ENCODE measurements at regions not wholly inside any gene's neighbourhood (a gene's known extent, or its start where the extent isn't known, plus 50 kb on each side); places are given as distances from the start of the nearest gene placed in this dataset.
A peak's percentile ranks its signal among the peaks of the same experiment; 100 is the strongest.
"Not testable (repeated sequence)": the region's sequence is repeated elsewhere in the genome, so short reads cannot be mapped to it uniquely, and the experiment has no call there.

GRCh38 chr2:36157093-36157492, 198.5 kb upstream of the CRIM1 start:
- DNase-seq, result not testable (repeated sequence)

- DNase-seq, result no peak
These were observed 207.7 kb upstream of the CRIM1 start for GRCh38 chr2:36147670-36148390.

GRCh38 chr2:36146765-36147164, 208.8 kb upstream of the CRIM1 start:
- DNase-seq, result no peak

DNA sequence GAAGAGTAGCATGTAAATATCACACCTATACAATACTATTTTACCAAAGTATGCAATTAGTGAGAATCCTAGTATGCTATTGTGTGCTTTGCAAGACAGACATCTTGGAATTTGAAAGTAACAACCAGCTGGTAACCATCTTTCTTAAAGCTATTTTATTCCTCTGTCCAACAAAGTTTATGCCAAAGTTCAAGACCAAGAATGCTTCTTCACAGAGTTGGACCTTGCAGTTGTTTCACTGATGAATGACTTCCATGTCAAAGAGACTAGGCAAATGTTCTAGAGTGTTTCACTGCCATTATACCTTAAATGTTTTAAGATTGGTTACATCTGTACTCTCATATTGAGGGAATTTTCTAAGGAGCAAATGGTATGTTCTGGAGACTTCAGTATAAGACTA, 215.2 kb upstream of the CRIM1 start:
- no peak for DNase-seq

DNA sequence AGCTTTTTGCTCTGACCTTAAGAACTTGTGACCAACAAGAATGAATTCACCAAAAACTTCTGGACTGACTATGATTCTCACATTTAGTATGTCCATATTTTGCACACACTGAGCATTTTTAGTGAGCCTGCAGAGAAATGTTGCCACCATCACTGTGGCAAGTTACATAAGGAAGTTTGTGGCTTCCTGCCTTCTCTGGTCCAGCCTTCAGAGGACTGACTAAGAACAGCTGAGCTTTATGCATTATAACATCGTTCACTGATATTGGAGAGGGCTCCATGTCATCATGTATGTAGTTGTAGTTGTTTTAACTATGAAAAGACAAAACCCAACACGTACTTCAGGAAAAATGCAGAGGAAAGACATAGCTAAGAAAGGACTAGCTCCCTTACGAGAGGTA, 218.0 kb upstream of the CRIM1 start:
- DNase-seq, result no peak

DNA sequence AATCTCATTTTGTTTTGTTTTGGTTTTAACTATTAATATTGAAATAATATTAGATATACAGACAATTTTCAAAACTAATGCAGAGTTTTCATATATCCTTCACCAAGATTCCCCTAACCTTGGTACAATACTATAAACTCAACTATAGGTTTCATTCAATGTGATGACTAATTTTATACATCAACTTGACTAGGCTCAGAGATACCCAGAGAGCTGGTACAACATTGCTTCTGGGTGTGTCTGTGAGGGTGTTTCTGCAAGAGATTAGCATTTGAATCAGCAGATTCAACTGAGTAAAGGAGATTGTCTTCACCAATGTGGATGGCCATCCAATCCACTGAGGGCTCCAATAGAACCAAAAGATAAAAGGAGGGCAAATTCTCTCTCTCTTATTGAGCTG, 221.3 kb upstream of the CRIM1 start:
- no peak for DNase-seq

GRCh38 chr2:36128359-36128758, 227.2 kb upstream of the CRIM1 start:
- DNase-seq, result no peak

- DNase-seq, result no peak
These were observed 229.9 kb upstream of the CRIM1 start for GRCh38 chr2:36125702-36126101.

- no peak for DNase-seq
These were observed 231.6 kb upstream of the CRIM1 start for GRCh38 chr2:36123995-36124394.

DNA sequence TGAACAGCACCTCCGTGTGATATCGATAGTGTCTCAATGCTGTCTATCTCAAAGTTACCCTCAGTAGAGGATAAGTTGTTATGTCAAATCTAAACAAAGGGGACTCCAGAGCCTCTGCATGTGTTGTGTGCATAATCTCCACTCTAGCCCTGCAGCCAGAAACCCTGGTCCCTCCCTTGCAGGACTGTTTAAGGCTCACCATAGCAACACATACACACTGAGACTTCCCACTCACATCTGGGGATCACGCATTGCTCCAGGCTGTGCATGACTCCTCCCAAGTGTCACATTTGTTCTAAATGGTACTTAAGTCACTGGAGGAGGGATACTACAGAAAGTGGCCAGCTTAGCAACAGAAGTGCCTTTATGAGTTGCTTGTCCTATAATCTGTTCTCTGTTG, 258.6 kb upstream of the CRIM1 start:
- no peak for DNase-seq

DNA sequence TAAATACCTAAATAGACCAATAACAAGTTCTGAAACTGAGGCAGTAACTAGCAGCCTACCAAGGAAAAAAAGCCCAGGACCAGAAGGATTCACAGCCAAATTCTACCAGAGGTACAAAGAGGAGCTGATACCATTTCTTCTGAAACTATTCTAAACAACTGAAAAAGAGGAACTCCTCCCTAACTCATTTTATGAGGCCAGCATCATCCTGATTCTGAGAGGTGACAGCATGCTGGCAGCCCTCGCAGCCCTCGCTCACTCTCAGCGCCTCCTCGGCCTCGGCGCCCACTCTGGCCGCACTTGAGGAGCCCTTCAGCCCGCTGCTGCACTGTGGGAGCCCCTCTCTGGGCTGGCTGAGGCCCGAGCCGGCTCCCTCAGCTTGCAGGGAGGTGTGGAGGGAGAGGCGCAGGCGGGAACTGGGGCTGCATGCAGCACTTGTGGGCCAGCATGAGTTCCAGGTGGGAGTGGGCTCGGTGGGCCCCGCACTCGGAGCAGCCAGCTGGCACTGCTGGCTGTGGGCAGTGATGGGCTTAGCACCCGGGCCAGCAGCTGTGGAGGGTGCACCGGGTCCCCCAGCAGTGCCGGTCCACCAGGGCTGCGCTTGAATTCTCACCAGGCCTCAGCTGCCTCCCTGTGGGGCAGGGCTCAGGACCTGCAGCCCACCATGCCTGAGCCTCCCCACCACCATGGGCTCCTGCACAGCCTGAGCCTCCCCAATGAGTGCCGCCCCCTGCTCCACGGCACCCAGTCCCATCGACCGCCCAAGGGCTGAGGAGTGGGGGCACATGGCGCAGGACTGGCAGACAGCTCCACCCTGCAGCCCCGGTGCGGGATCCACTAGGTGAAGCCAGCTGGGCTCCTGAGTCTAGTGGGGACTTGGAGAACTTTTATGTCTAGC, 263.5 kb upstream of the CRIM1 start:
- DNase-seq, result not testable (repeated sequence)

GRCh38 chr2:36088716-36089328, 266.8 kb upstream of the CRIM1 start:
- no peak for DNase-seq

- no peak for DNase-seq
These were observed 268.2 kb upstream of the CRIM1 start for GRCh38 chr2:36087344-36087743.

DNA sequence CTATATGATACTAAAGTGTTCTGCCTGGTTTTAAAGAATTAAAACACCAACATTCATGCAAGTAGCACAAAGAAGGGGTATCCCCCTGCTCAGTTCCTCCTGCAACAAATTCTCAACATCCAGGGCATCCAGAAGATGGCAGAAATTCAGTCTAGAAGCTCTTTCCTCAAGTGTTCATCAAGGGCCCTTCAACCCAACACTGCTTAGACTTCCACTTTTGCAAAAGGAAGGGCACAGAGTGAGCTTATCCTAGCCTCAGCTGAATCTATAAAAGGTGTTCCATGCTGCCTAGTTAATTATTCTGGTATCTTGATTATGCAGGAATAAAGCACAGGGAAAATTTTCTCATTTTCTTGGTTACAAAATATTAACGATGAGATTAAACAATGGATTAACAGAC, 275.8 kb upstream of the CRIM1 start:
- DNase-seq, result no peak

DNA sequence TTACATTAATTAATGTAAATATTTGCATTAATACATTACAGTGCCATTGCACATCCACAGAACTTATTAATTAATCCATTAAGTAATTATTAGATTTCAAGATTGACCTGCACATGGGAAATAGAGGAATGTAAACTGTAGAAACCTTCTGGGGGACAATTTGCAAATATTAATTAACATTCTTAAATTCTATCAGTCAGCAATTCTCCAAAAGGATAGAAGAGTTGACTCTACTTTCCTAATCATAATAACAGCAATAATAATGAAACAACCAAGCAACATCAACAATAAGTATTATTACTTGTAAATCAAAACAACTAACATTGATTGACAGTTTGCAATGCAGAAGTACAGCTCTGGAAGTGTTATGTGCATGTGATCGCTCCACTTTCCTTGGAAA, 281.6 kb upstream of the CRIM1 start:
- no peak for DNase-seq

DNA sequence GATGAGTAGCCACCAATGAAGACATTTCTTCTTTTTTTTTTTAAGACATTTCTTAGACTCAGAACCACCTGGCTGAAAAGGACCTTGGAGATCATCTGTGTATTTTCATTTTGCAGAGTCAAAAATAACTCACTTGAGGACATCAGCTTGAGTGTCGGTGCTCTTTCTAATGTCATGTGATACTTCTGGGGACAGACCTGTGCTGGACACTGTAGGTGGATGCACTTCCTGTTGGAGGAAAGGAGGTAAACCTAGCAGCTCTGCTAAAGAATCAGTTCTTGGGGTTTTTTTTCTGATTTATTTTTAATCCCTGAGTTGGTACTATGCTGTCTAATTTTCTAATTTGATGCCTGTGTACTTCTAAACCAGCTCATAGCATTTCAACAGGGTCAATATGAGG, 283.9 kb upstream of the CRIM1 start:
- DNase-seq, result no peak

DNA sequence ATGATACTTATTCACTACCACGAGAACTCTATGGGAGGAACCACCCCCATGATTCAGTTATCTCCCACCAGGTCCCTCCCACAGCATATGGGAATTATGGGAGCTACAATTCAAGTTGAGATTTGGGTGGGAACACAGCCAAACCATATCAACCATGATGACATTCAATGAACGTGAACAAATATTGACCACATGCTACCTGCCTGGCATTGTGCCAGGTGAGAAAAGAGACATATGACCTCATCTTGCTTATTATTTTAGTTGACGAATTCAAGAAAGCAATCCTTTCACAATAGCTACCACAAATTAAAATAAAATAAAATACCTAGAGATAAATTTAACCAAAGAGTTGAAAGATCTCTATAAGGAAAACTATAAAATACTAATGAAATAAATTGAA, 286.5 kb upstream of the CRIM1 start:
- peak in 1 of 2 experiments; percentile 11 for DNase-seq

GRCh38 chr2:36068086-36068485, 287.5 kb upstream of the CRIM1 start:
- DNase-seq, result no peak

- no peak for DNase-seq
These were observed 295.4 kb upstream of the CRIM1 start for GRCh38 chr2:36060133-36060532.

GRCh38 chr2:36059691-36060090, 295.9 kb upstream of the CRIM1 start:
- no peak for DNase-seq

DNA sequence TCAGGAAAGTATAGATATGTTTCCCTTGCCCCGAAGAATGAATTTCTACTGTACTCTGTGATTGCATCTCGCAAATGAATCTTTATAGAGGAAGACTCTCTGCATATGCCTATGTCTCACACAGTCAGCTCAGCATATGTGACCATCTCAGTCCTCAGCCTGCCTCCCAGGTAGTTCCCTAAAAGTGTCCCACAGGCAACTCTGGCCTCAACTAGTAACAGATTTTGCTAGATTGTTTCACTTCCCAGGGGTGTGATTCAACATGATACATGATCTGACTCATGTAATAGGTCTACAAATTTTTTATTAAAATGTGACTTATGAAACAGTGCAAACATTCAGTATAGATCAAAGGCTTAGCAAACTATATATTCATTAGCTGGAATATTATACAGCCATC, 296.6 kb upstream of the CRIM1 start:
- no peak for DNase-seq

DNA sequence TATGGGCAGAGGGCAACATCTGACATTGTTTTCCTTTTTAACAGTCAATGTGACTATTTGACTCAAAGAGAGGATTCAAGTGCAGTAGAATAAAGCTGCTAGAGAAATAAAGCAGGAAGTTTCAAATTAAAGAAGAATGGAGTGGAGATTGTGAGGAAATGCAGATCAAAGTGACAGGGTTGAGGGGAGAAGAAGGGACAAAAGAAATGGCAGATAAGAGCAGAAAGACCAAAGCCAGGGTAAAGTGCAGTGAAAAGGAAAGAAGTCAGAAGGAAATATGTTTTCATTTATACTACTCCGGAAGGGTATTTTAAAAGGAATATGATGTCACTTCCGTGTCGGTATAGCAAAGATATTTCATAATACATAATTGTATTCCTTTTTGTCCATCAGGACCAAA, 297.5 kb upstream of the CRIM1 start:
- no peak for DNase-seq

- no peak for DNase-seq
These were observed 302.8 kb upstream of the CRIM1 start for GRCh38 chr2:36052819-36053218.

- DNase-seq, result no peak
These were observed 311.2 kb upstream of the CRIM1 start for GRCh38 chr2:36044411-36044810.
